Limb (tissue), 2 donors: ENCODE measurements at regions not wholly inside any gene's neighbourhood (a gene's known extent, or its start where the extent isn't known, plus 50 kb on each side); places are given as distances from the start of the nearest gene placed in this dataset.
A peak's percentile ranks its signal among the peaks of the same experiment; 100 is the strongest.

ENCODE experiments used
- DNase-seq, 2 donors: peaks; one replicate each; pipeline ENCODE4 v3.0.0-alpha.2; 2016; ENCODE audit errors: extremely low spot score in 2 of 2

DNA sequence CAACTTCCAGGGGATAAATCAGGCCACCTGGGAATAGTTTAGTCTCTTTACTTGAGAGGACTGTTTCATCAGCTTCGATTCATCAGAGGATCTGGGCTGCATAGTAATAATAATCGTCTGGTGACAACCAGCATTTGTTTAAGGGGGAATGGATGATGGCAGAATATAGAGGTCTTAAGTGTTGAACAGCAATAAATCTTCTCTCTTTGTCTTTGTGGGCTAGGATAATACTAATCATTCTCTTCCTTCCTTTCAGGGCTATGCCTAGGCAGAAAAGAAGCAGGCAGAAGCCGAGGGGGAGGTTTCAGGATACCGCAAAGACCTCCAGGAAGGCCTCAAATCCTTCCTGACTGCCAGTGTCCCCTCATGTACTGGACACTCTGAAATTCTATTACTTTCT is 150.4 kb upstream of the GAREM1 start:
- DNase-seq = no peak

DNA sequence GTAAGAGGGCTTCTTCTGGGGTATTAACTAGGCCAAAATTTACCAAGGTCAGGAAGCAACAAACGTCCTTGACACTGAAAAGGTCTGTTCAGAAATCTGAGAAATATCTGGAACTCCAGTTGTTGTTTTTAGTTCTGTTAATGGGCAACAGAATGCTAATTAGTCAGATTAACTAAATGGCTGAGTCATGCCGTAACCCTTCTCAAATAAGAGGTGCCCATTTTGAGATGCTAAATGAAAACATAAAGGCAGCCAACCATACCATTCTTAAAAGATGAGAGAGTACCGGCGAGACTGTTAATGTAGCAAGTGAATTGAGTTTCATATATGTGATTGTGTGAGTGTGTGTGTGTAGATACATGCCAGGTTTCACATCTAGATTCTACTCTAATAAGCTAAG is 147.9 kb upstream of the GAREM1 start:
- DNase-seq = no peak

DNA sequence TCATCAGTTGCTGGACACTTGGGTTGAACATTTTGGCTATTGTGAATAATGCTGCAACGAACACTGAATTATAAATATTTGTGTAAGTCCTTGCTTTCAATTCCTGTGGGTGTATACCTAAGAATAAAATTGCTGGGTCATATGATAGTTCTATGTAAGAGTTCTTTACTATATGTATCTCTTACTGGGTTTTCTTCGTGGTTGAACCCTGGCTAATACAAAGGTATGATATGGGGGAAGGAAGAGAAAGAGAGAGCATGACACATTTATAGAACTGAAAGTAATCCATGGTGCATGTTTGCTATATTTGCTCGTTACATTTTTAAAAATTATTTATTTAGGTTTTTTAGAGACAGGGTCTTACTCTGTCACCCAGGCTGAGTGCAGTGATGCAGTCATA is 143.1 kb upstream of the GAREM1 start:
- DNase-seq = no peak

DNA sequence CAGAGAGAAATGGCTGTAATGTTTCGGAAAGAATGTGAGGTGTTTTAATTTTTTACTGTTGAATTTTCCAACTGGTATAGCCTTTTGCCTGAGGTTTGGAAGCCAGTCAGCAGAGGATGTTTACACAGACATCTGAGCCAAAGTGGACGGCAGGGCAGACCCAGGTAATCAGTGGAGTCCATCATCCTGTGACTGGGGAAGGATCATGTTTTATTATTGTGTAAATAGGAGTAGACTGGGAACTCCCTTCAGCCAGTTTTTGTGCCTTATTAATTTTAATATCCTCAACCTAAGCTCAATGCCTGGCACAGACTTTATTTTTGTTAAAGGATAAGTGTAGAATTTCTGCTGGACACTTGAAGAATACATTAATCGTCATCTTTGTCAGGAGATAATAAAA is 142.0 kb upstream of the GAREM1 start:
- no peak for DNase-seq

DNA sequence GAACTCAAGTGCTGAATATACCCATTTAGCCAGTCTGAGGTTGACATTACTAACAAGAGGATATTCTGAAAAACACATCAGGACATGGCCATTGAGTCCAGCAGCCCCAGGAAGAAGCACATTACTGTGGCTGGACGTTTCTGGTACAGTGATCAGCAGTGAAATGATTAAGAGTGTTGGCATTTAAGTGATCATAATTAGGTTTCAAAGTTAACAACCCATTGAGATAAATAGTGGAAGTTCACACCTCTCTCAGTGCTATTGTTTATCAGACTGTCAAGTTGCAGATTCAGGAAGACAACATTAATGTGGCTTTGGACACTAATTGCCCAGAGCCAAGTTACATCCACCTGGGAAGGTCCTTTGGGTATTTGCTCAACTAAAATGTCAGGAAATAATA is 139.5 kb upstream of the GAREM1 start:
- no peak for DNase-seq

DNA sequence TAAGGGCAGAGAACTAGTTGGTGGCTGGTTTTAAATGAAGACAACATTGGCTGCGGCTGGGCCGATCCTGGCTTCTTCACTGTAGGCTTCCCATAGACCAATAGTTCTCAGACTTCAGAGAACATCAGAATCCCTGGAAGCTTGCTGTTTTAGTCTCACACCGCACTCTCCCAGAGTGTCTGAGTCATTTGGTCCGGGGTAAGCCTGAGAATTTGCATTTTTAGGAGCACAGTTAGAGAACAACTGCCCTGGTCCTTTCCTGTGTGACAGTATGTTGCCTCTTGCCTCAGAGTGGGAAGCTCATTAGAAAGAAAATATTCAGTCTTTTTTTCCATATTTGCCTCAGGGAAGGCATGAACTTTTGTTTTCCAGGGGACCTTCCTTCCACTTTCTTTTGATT is 137.1 kb upstream of the GAREM1 start:
- no peak for DNase-seq

DNA sequence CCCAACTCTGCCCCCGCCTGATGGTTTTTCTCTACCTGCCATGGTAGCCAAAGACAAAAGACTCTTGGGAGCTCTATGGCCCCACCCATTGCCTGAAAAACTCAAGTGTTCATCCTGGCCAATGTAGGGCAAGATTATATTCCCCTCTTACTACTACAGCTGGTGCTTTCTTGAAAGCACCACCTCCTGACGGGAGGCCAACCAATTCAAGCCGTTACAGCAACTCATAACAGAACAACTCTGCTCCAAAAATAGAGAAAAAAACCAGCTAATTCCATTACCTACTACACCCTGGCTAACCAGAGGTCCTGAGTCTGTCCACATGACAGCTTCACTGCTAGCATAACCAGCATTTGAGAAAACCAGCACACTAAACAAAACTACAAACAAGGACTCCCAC is 127.5 kb upstream of the GAREM1 start:
- no peak for DNase-seq

DNA sequence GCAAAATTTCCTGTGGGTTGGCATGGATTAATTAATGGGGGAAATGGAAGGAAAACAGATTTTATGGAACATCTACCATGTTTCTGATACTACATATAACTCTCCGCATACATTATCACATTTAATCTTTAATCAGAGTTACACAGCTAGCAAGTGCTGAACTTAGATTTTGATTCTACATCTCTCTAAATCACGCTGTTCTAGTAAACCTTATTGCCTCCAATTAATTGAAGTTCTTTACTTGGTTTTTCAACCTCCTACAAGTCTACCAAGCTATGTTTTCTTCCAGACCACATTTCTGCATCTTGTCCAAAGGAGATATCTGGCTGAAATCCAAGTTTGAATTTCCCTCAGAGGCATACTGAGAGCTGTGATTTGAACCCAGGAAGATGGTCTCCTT is 125.8 kb upstream of the GAREM1 start:
- DNase-seq = no peak

DNA sequence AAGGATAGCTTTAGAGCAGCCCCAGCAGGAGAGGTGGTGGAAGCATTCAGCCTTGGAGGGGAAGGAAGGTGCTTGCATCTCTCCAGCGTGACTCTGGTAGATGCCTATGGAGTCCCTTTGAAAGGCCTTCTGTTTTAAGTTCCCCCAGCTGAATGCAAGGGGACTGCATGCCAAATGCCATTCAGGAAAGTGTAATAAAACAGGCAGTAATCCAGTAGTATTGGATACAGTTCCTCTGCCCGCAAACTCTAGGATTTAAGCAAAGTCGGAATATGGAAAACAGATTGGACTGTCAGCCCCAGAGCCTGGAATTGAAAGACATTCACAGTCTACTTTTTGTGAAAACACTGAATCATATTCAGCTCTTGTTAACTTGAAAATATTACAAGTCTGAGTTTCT is 125.2 kb upstream of the GAREM1 start:
- peak; percentile 37 to 56 for DNase-seq

DNA sequence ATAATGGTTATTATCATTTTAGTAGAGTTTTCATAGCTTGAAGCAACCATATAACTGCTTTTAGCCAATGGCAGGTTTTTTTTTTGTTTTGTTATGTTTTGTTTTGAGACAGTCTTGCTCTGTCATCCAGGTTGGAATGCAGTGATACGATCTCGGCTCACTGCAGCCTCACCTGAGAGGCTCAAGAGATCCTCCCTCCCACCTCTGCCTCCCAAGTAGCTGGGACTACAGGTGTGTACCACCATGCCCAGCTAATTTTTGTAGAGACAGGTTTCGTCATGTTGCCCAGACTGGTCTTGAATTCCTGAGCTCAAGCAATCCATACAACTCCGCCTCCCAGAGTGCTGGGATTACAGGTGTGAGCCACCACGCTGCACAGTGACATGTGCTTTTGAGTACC is 117.5 kb upstream of the GAREM1 start:
- DNase-seq = no peak

DNA sequence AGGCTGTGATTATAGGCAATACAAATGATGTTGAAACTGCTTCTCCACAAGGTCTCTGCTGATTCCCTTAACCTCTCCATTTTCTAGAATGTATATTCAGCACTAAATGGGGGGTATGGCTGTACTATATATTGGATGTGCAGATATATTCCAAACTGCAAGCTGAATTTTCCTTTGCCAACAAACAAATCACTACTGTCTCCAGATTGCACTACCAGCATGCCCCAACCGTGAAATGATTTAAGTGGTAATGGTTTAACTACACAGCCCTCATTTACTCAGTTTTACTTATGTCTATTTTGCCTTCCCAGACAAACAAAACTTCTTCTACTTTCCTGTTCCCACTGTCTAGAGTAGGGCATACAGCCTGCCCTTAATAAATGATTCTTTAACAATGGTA is 112.7 kb upstream of the GAREM1 start:
- DNase-seq = no peak

DNA sequence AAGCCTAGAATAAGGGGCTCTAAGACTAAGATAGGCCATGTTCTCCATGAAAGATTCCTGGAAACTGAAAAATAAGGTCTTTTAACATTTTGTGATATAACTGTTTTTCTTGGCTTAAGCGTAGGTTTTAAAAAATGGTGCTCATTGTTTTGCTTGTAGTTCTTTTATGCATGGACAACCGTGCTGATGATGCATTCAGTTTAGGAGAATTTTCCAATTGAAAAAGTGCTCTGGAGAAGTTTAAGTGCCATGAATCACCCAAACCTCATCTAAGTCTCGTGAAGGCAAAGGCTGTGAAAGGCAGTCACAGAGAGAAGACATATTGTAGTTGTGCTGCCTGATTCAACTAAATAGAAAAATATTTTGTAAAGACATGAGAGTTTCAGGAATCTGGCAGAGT is 111.8 kb upstream of the GAREM1 start:
- DNase-seq = no peak

DNA sequence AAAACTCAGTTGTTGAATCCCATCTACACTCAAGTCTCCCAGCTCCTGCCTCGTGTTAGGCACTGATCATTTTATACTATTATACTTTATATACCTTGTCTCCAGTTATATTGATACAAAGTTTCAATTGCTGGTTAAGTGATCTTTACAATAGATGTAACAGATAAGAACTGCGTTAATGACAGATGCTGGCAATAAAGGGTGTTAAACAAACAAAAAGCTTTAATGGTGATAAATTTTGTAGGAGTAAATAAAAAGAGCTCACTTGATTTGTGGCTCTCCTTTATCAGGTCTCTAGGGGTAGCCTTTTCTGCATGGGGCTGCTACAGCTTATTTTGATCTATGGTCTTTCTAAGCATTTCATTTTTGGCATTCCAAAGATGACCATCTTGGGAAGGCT is 106.9 kb upstream of the GAREM1 start:
- DNase-seq = no peak

DNA sequence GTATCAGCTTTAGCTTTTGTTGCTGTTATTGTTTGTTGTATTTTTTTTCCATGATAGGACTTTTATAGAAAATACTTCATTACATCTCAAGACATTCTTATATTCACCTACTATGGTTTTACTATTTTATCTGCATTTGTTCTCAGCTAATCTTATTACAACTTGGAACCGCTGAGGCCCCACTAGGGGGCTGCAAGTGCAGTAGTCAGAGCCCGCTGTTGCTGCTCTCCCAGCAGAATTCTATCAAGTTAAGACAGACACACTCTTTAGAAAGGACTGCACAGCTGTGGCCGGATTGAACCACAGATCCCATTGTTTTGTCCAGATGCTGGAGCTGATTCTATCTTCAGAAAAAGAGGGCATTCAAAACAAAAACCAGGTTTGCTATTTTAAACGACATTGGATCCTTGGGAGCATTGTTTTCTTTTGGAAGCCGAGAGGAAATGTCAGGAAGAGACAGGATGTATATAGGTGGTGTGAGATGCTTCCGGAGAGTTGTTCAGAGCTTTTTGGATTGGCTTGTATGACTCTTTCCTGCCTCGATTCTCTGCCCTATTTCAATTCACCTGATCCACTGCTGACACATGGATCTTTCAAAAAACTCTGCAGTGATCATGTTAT is 105.7 kb upstream of the GAREM1 start:
- DNase-seq = peak; percentile 55 to 62

DNA sequence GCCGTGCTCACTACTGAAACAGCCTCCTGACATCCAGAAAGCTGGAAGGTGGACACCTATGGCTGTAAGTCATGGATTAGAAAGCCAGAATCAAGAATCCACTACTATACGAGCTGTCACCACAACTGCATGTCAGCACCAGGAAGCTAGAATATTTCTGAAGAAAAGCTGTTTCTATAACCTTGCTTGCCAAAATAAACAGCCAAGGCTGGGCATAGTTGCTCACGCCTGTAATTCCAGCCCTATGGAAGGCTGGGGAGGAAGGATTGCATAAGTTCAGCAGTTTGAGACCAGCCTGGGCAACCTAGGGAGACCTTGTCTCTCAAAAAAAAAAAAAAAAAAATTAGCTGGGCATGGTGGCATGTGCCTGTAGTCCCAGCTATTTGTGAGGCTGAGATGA is 96.3 kb upstream of the GAREM1 start:
- DNase-seq = no peak

DNA sequence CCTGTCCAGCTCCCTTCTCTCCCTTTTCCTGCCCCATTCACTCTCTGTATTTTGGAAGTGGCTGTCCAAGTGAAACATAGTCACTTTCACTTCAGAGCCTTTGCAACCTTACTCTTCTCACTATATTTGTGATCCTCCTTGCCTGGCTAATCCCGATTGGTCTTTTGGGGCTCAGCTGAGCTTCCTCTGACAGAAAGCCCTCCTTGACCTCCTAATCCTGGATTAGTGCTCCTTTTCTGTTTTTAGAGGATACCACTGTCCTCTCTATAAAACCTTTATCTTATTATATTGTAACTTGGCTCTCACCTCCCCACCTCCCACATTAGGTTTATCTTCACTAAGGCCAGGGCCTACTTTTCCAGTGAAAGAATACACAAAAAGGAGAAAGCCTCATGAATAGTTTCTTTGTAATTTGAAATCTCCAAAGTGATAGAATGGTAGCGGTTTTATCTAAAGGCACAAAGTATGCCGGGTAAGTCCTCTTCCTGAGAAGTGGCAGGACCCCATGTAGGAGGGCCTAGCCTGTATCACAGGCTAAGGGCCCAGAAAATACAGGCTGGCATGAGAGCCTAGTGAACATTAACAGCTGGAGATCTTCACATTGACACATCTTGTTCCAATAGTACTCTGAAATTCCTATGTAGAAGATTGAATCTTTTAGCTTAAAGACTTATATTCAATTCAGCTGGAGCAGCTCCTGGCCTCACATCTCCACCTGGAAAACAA is 83.1 kb upstream of the GAREM1 start:
- no peak for DNase-seq

DNA sequence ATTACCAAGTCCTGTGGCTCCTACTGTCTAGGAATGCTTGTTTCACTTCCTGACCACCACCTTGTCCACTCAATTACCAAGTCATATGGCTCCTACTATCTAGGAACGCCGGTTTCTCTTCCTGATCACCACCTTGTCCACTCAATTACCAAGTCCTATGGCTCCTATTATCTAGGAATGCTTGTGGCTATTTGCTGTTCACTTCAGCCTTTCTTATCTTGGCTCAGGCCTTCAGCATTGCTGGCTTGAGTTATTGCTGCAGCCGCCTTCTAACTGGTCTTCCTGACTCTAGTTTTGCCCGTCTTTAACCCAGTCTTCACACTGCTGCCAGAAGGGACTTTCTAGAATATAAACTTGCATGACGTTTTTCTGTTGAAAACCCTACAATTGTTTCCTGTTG is 82.5 kb upstream of the GAREM1 start:
- no peak for DNase-seq

DNA sequence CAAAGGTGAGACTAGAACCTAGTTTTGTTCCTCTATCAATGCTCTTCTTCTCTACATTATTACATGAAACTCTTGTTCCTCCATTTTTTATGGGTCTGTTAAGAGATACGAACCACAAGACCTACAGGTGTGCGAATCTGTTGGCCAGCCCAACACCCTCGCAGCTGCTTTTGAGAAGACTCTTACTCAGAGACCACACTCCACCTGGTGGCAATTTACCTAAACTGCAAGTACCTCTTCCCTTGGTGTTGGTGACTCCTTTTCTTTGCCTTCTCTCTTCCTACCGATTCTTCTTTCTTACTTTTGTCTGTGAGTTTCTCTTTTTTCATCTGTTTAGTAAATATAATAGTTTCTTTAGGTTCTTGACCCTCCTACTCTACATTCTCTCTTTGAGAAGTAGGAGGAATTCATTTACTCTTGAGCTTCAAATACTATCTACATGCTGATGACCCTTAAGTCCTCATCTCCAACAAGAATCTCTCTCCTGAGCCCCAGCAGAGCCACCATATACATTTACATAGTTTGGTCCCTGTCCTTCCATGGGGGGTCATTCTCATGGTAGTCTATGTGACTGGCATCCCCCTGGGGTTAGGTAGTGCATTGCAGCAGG is 81.8 kb upstream of the GAREM1 start:
- no peak for DNase-seq

DNA sequence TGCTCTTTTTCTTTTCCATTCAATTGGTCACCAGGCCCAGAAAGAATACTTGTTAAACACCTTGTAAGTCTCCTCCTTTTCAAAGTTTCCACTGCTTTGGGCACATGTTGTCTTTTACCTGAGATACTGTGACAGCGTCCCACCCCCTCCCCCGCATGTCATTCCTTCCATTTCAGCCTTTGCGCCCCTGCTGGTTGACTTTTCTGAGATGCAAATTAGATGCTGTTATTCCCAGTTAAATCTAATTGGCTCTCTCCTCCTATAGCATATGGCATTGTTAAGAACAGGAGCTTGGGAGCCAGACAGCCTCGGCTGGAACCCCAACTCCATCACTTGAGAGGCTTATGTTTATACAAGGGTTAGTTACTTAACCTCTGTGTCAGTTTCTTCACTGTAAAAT is 80.3 kb upstream of the GAREM1 start:
- no peak for DNase-seq

DNA sequence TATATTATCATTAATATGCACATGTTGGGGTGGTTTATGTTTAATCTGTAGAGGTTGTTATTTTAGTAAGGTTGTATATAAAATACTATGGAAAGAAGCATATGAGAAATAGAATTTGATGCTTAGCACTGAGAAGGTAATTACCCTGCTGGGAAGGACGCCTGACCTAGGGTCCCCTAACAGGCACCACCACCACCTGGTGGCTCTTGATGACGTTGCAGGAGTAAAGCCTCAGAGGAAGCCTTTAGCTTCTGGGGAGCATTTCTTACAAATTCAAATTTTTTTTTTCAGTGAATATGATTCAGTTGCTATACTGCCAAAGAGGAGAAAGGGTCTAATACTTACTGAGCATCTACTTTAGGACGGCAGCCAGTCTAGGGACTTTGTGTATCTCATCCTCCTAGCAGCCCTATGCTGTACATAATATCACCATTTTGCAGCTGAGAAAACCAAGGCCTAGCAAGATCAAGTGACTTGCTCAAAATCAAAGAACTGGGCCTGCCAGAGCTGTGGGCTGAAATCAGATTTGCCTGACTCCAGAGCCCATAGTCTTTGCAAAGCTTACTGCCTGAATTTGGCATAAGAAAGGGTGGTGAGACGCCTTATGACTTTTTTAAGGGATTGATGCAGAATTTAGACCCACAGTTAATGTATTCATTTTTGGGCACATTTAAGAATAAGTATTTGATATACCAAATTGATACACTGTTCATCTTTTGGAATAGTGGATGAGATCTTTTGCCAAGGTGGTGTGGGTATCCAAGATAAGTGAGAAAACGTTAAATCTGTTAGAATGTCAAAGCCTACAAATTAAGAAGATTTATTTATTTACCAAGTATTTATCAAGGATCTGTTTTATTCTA is 78.8 kb upstream of the GAREM1 start:
- DNase-seq = peak; percentile 36 to 52

DNA sequence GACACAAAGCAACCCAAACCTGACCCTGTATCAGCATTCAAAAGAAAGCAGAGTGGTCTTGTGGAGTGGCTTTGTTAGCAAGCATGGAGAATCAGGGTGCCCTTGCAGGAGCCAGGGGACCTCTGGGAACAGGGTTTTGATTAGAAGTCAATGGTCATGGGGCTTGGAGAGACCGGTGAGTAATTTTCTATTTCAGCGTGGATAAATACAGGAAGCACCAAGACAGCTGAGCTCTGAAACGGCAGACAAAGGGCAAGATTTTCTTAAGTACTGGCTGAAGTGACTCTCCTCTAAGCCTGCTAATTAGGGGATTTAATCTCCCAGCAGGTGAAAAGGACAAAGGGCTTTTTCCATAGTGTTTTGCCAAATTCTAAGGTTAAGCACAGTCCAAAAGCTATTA is 78.0 kb upstream of the GAREM1 start:
- no peak for DNase-seq

DNA sequence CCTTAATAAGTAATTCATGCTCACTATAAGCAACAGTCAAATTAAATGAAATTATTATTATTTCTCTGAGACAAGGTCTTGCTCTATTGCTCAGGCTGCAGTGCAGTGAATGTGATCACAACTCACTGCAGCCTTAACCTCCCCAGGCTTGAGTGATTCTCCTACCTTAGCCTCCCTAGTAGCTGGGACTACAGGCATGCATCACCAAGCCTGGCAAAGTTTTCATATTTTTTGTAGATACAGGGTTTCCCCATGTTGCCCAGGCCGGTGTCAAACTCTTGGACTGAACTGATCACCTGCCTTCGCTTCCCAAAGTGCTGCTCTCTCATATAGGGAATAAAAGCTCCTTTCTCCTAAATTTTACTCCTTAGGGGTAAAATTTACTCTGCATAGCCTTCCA is 74.9 kb upstream of the GAREM1 start:
- no peak for DNase-seq
